Bone marrow (tissue), 2 donors: ENCODE measurements at regions not wholly inside any gene's neighbourhood (a gene's known extent, or its start where the extent isn't known, plus 50 kb on each side); places are given as distances from the start of the nearest gene placed in this dataset.
"Not testable (repeated sequence)": the region's sequence is repeated elsewhere in the genome, so short reads cannot be mapped to it uniquely, and the experiment has no call there.

Experiments
- DNase-seq, 2 donors: peaks; one replicate each; lab custom pipeline; 2025; lab: John Stamatoyannopoulos, UW

DNA sequence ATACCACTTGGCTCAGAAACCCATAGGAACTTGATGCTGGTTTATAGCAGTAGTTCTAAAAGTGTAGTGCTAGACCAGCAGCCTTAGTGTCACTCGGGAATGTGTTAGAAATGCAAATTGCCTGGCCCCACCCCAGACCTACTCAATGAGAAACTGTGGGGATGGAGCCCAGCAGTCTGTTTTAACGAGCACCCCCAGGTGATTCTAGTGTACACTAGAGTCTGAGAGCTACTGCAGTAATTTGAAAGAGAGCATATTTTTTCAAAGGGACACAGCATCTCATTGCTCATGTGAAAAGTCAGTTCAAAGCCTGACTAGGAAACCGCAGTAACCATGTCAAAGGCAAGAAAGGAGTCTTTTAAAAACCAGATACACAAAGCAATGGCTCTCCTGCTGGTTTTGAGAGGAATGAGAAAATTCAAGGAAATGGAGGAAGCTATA, 313.4 kb downstream of the SQOR start:
- DNase-seq = no peak

DNA sequence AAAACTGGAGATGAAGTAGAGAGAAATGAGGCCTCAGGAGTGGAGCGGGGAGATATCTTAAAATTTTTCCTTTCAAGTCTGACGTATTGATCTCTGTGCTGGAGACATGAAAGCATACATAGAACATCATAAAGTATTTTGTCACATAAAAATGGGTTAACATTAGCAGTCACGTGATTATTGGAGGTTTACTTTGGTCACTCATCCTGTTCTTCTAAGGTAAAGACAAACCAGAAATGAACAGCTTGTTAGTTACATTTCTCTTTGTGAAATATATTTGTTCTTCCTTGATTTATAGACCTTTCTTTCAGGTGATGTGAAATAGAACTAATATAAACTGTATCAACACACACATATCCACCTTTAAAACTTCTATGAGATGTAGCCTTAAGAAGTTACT, 324.1 kb downstream of the SQOR start:
- no peak for DNase-seq

GRCh38 chr15:45962733-45963132, 327.9 kb downstream of the SQOR start:
- DNase-seq = no peak

DNA sequence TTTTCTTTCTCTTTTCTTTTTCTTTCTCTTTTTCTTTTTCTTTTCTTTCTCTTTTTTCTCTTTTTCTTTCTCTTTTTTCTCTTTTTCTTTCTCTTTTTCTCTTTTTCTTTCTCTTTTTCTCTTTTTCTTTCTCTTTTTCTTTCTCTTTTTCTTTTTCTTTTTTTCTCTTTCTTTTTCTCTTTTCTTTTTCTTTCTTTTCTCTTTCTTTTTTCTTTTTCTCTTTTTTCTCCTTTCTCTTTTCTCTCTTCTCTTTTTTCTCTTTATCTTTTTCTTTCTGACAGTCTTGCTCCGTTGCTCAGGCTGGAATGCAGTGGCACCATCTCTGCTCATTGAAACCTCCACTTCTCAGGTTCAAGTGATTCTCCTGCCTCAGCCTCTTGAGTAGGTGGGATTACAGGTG, 335.7 kb downstream of the SQOR start:
- DNase-seq = no peak

GRCh38 chr15:45980366-45980765, 345.5 kb downstream of the SQOR start:
- no peak for DNase-seq

GRCh38 chr15:45981625-45982024, 346.8 kb downstream of the SQOR start:
- no peak for DNase-seq

- no peak for DNase-seq
These were observed 357.0 kb downstream of the SQOR start for GRCh38 chr15:45991863-45992262.

DNA sequence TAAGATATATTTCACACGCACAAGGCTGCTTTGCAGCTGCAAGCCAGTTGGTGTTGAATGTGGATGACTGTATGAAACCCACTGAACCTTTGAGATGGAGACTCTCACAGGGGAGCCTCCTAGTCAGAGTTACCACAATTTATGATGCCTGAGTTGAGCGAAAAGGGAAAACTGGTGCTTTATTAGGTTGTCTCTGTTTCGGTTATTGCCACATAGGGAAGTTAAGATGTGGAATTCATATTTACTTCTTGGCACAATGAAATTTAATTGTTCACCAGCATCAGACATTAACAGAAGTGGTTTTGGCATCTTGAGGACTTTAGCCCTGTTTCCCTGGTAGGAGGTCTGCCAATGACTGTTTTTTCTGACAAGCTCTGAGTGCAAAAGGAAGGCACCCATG, 358.2 kb downstream of the SQOR start:
- DNase-seq = no peak

- DNase-seq = no peak
These were observed 358.7 kb downstream of the SQOR start for GRCh38 chr15:45993508-45993907.

- no peak for DNase-seq
These were observed 361.0 kb downstream of the SQOR start for GRCh38 chr15:45995800-45996199.

GRCh38 chr15:46014532-46014931, 379.7 kb downstream of the SQOR start:
- no peak for DNase-seq

GRCh38 chr15:46034755-46035154, 399.9 kb downstream of the SQOR start:
- no peak for DNase-seq

- DNase-seq = no peak
These were observed 404.9 kb downstream of the SQOR start for GRCh38 chr15:46039703-46040102.

- DNase-seq = no peak
These were observed 407.1 kb downstream of the SQOR start for GRCh38 chr15:46041905-46042304.

DNA sequence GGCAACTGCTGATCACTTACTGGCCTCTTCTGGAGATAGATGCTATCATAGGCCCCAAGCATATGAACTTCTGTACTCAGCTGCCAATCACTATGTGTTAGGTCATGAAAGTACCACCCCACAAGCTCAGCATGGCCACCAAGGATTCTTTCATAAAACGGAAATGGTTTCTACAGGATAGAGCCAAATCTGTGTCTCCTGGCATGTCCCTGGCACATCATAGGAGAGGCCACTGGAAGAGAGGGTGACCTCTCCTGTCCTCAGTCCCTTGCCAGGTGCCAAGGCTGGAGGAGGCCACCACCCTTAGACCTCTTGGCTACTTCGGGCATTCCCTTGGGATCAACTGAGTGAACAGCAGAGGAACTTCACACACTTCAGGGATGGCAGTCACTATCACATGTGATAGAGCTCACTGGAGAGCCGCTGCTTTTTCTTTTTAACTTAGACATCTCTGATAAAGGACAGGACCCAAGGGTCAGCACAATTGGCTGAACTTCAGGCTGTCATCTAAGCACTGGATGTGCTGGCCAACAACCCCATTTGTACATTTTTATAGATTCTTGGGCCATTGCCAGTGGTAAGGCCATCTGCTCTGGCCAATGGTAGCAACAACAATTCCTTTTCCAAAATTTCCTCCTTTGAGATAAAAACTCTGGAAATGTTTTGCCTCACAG, 425.2 kb downstream of the SQOR start:
- DNase-seq = no peak

GRCh38 chr15:46061002-46061401, 426.2 kb downstream of the SQOR start:
- no peak for DNase-seq

DNA sequence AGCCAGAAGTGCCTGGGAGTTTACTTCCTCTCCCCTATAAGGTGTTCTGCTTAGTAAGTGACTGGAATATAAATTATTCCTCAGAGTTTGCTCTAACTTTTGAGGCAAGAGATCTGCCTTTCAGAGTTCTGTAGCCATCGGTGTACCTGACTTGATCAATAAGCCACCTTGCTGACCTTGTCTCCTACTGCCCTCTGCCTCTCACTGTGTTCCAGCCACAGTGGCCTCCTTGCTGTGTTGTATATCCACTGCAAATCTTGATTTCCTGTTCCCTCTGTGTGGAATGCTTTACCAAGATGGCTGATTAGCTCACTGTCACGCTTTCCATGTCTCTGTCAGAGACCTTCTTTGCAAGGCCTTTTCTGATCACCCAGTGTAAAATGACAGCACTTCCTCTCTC, 442.4 kb downstream of the SQOR start:
- no peak for DNase-seq

GRCh38 chr15:46079046-46079445, 444.2 kb downstream of the SQOR start:
- no peak for DNase-seq

DNA sequence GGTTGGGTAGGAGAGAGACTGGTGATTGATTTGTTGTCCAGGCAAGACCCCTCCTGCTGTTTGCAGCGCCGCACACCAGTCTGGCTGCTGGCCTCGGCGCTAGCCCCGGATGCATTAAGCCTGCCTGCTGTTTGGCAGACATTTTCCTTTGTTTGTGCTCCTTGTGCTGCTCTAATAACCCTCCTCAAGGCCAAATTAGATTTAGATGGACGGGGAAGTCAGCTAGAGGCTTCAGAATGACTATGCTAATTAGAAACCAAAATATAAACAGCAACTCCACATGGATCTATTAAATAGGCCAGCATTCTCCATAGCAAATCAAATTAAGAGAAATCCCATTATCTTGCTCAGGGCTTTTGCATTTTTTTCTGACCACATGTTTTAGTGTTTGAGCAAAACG, 445.2 kb downstream of the SQOR start:
- no peak for DNase-seq

DNA sequence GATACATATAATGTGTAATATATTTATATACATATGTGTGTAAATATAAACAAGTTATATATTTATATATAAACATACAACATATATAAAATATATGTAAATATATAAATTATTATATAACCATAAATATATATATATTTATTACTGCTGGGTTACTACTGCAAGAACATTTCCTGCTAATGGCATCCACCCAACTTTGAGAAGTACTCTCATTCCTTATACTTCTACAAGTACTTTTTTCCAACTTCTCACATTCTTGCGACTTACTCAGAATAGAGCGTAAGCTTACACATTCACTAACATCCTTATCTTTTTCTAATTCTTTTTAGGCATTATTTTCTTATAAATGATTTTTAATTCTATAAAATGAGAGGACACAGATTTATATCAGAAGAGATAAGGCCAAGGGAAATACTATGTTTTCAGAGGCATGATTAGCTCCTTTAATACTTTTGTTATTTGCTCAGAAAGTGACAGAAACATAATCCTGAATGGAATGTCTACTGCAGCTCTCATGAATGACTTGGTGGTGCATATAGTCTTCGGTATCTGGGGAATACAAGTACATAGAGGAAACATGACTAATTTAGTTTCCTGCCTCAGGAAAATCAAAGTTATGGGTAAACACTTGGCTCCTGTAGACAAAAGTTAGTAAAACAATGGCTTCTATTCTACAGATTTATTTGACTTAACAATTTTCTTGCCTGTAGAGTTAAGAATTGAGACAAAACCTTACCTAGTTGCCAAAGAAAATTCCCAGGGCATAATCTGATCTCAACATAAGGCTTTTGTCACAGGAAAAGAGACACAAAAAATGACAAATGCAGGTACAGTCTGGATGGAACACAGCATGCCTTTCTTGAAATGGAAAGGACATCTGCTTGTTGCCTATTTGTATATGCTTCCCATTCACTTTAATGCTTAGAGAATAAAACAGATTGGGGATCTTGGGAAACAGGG, 453.9 kb downstream of the SQOR start:
- DNase-seq = no peak

DNA sequence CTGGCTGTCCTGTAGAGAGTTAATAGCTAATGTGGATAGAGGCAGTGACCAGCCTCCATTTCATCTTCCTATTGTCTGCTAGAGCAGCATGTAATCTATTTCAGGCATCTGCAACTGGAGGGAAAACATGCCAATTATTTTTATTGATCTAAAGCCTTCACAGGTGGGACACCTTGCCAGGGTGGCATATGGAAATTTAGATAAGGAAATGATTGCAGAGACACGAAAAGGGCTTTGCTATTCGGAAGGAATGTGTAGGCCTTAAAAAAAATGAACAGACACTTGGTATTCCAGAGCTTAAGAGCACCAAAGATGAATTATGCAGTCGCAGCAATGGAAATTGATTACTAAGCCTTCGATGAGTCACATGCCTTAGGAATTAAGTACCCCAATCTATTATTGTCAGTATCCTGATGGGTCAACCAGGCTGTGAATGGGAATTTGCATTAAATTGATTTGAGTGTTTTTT, 454.7 kb downstream of the SQOR start:
- DNase-seq = no peak

DNA sequence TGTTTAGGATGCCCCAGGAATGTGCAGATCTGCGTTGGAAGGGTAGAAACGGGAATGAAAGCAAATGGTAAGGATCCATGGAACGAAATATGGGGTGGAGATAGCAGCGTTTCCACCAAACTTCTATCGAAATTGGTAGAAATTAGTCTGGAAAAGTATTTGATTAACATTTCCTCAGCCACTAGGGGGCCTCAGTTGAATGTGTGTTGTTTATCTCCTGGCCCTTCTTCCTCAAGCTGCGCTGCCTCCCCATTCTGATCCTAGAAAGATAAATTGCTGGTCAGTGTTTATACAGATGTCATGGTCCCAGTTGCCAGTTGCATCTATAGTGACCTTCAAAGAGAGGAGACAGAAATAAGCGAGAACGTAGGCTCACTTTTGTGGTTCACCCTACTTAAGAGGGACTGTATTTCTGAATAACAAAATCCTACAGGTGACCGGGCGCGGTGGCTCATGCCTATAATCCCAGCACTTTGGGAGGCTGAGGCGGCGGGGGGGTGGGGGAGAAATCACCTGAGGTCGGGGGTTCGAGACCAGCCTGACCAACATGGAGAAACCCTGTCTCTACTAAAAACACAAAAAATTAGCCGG, 457.1 kb downstream of the SQOR start:
- DNase-seq = no peak

DNA sequence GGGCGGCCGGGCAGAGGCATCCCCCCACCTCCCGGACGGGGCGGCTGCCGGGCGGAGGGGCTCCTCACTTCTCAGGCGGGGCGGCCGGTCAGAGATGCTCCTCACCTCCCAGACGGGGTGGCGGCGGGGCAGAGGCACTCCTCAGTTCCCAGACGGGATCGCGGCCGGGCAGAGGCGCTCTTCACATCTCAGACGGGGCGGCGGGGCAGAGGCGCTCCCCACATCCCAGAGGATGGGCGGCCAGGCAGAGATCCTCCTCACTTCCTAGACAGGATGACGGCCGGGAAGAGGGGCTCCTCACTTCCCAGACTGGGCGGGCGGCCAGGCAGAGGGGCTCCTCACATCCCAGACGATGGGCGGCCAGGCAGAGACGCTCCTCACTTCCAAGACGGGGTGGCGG, 463.2 kb downstream of the SQOR start:
- not testable (repeated sequence) for DNase-seq
